A549 (cell line): ENCODE measurements at regions not wholly inside any gene's neighbourhood (a gene's known extent, or its start where the extent isn't known, plus 50 kb on each side); places are given as distances from the start of the nearest gene placed in this dataset.

Source experiments
- ATAC-seq, 2 experiments: fragments of 200-7000 bp in 1 of 2; fragments of >200 bp in 1 of 2; cut with Nextera tagmentation in 1 of 2; cut with Tn5 transposase in 1 of 2; 3 replicates each; pipeline versions ENCODE4 v1.8.0 to v1.9.1; 2018 to 2020; ENCODE audit warnings: mild to moderate bottlenecking in 1 of 2, moderate library complexity in 1 of 2
- CTCF ChIA-PET: fragments of 300-600 bp; sonication (Branson Sonifier 250); formaldehyde crosslinking; extraction: SDS; loops from one replicate; lab custom pipeline; 2021; ENCODE audit warnings: antibody characterized with exemption, inconsistent platforms; lab: Yijun Ruan, JAX
- POLR2A ChIA-PET: fragments of 350-600 bp; formaldehyde crosslinking; extraction: SDS; loops from one replicate; lab custom pipeline; 2021; ENCODE audit warnings: antibody characterized with exemption, inconsistent platforms; lab: Yijun Ruan, JAX
- DNase-seq, 2 experiments: peaks; one replicate each; pipeline versions ENCODE4 v3.0.0 to v3.0.0-alpha.2; 2011 to 2016; ENCODE audit warnings: low read depth in 1 of 2, low spot score in 1 of 2
- FAIRE-seq: peaks from 2 replicates; lab custom pipeline; 2011; peaks lifted over from hg19 to GRCh38; lab: Jason Lieb, UNC
- H3K27ac ChIP-seq, 2 experiments: fragments of >200 bp; sonication (Bioruptor Twin); formaldehyde crosslinking; 3 replicates each; pipeline ENCODE4 v1.5.1; 2016 to 2017
- H3K4me1 ChIP-seq: fragments of >200 bp; sonication (Bioruptor Twin); formaldehyde crosslinking; 3 replicates; pipeline ENCODE4 v1.6.1; 2016
- H3K4me2 ChIP-seq: fragments of >200 bp; sonication (Bioruptor Twin); formaldehyde crosslinking; 3 replicates; pipeline ENCODE4 v1.6.1; 2016
- H3K4me3 ChIP-seq: fragments of >200 bp; sonication (Bioruptor Twin); formaldehyde crosslinking; 3 replicates; pipeline ENCODE4 v1.5.1; 2016
- H3K9me3 ChIP-seq: fragments of >200 bp; sonication (Bioruptor Twin); formaldehyde crosslinking; 3 replicates; pipeline ENCODE4 v1.6.1; 2016
- ATOH8 ChIP-seq: fragments of 250-450 bp; sonication (Bioruptor Pico); IDR thresholded peaks from 2 replicates; pipeline ENCODE4 v1.5.0; 2020; ENCODE audit warnings: low read depth, mild to moderate bottlenecking, moderate library complexity
- BCL3 ChIP-seq: fragments of >200 bp; sonication (Bioruptor Twin); formaldehyde crosslinking; IDR thresholded peaks from 3 replicates; pipeline ENCODE4 v1.6.1; 2016
- BHLHE40 ChIP-seq: IDR thresholded peaks from 2 replicates; pipeline ENCODE4 v1.6.1; 2012; ENCODE audit warnings: low read depth, low read length, inconsistent platforms
- EP300 ChIP-seq, 2 experiments: fragments of >200 bp; sonication (Bioruptor Twin); formaldehyde crosslinking; IDR thresholded peaks; 2 replicates in 1 of 2; 3 replicates in 1 of 2; pipeline ENCODE4 v1.6.1; 2016 to 2017
- FOSB ChIP-seq: fragments of 250-450 bp; sonication (Bioruptor Pico); IDR thresholded peaks from 2 replicates; pipeline ENCODE4 v1.5.0; 2020; ENCODE audit warnings: mild to moderate bottlenecking, moderate library complexity
- FOSL2 ChIP-seq, 2 experiments: fragments of 450-650 bp in 1 of 2; fragments of >200 bp in 1 of 2; sonication (Bioruptor Twin) in 1 of 2; formaldehyde crosslinking; IDR thresholded peaks; 2 replicates each; pipeline versions ENCODE4 v1.5.0 to v1.6.1; 2016 to 2020; ENCODE audit warnings: mild to moderate bottlenecking in 1 of 2, moderate library complexity in 1 of 2
- GATA3 ChIP-seq: IDR thresholded peaks from 2 replicates; pipeline ENCODE4 v1.6.1; 2012; ENCODE audit warnings: borderline replicate concordance
- HOXB5 ChIP-seq: fragments of 250-450 bp; sonication (Bioruptor Pico); IDR thresholded peaks from 2 replicates; pipeline ENCODE4 v1.5.0; 2020; ENCODE audit warnings: mild to moderate bottlenecking, moderate library complexity
- KDM1A ChIP-seq: fragments of 200-600 bp; sonication (generic); IDR thresholded peaks from 2 replicates; pipeline ENCODE4 v1.6.1; 2016; ENCODE audit warnings: low read depth, mild to moderate bottlenecking
- MAFK ChIP-seq: fragments of 450-650 bp; IDR thresholded peaks from 2 replicates; pipeline ENCODE4 v1.6.1; 2014; ENCODE audit not compliant: partially characterized antibody
- PHF8 ChIP-seq: fragments of 200-600 bp; sonication (generic); IDR thresholded peaks from 2 replicates; pipeline ENCODE4 v1.6.1; 2016; ENCODE audit warnings: low read depth, mild to moderate bottlenecking, antibody characterized with exemption, moderate library complexity, borderline replicate concordance
- POLR2A ChIP-seq: IDR thresholded peaks from 2 replicates; pipeline ENCODE4 v1.6.1; 2012; ENCODE audit warnings: mild to moderate bottlenecking, low read length
- POLR2AphosphoS2 ChIP-seq: conservative IDR thresholded peaks from 2 replicates; pipeline ENCODE4 v1.6.1; 2012; ENCODE audit warnings: low read length, improper control_type of control experiment, inconsistent platforms
- RAD21 ChIP-seq, 2 experiments: fragments of >200 bp in 1 of 2; sonication (Bioruptor Twin) in 1 of 2; formaldehyde crosslinking in 1 of 2; IDR thresholded peaks in 1 of 2; conservative IDR thresholded peaks in 1 of 2; 2 replicates in 1 of 2; 3 replicates in 1 of 2; pipeline ENCODE4 v1.6.1; 2012 to 2018; ENCODE audit warnings: inconsistent platforms in 1 of 2
- RARB ChIP-seq: fragments of 250-450 bp; sonication (Bioruptor Pico); IDR thresholded peaks from 2 replicates; pipeline ENCODE4 v1.8.0; 2021; ENCODE audit warnings: mild to moderate bottlenecking, moderate library complexity
- RCOR1 ChIP-seq: fragments of 150-350 bp; IDR thresholded peaks from 2 replicates; pipeline ENCODE4 v1.6.1; 2014; ENCODE audit warnings: antibody characterized with exemption, low read length, low read depth
- ZC3H11A ChIP-seq: fragments of 450-650 bp; IDR thresholded peaks from 2 replicates; pipeline ENCODE4 v1.6.1; 2014; ENCODE audit warnings: antibody characterized with exemption, mild to moderate bottlenecking
- ZSCAN20 ChIP-seq: fragments of 250-450 bp; sonication (Bioruptor Pico); IDR thresholded peaks from 2 replicates; pipeline ENCODE4 v1.8.0; 2022; ENCODE audit warnings: mild to moderate bottlenecking, moderate library complexity
- WGBS: methylation state at CpG from one replicate; pipeline ENCODE4 v1.1.6; 2017; ENCODE audit errors: missing lambda C conversion rate; 5-methylcytosine and 5-hydroxymethylcytosine counted together
- TF ChIP-seq, protein P1 (sequence below): fragments of 250-450 bp; sonication (Bioruptor Pico); IDR thresholded peaks from 2 replicates; pipeline ENCODE4 v1.5.0; 2021; ENCODE audit warnings: mild to moderate bottlenecking, moderate library complexity, borderline replicate concordance
- TF ChIP-seq, protein P2 (sequence below): fragments of >200 bp; sonication (Bioruptor Twin); formaldehyde crosslinking; IDR thresholded peaks from 3 replicates; pipeline ENCODE4 v1.5.1; 2016
- TF ChIP-seq, protein P3 (sequence below): IDR thresholded peaks from 2 replicates; pipeline ENCODE4 v1.6.1; 2012; ENCODE audit warnings: low read depth, borderline replicate concordance

DNA sequence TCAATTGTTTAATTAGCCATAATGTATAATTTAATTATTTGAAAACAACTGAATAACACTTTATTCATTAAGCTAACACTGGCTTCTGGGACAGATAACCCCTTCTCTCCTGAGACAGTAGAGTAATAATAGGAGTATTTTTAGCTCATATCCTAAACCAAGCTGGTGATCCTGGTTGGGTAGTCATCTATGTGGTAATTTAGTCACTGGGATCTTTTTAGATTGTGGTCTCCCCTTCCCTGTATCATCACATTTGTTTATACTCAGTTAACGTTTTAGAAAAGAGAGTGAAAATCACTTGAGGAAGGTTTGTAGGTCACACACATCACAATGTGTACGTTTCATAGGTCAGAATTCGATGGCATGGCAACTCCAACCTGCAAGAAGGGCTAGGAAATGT, 1356.6 kb upstream of the ADGRL2 start (continued):
- no peak for TF ChIP-seq GATA3

GRCh38 chr1:80441664-80442063, 1359.1 kb upstream of the ADGRL2 start:
- DNase-seq: peak; percentile 0 to 10
- no peak for TF ChIP-seq KDM1A
- TF ChIP-seq FOSL2 (IDR thresholded peaks at IDR 0.05): no peak
- no peak for TF ChIP-seq FOSL2 (CRISPR knock-in tag; IDR thresholded peaks at IDR 0.05)
- TF ChIP-seq, protein P1, sequence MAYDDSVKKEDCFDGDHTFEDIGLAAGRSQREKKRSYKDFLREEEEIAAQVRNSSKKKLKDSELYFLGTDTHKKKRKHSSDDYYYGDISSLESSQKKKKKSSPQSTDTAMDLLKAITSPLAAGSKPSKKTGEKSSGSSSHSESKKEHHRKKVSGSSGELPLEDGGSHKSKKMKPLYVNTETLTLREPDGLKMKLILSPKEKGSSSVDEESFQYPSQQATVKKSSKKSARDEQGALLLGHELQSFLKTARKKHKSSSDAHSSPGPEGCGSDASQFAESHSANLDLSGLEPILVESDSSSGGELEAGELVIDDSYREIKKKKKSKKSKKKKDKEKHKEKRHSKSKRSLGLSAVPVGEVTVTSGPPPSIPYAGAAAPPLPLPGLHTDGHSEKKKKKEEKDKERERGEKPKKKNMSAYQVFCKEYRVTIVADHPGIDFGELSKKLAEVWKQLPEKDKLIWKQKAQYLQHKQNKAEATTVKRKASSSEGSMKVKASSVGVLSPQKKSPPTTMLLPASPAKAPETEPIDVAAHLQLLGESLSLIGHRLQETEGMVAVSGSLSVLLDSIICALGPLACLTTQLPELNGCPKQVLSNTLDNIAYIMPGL (CRISPR knock-in tag): no peak
- TF ChIP-seq BCL3: no peak
- no peak for TF ChIP-seq HOXB5 (CRISPR knock-in tag)
- no peak for TF ChIP-seq PHF8
- TF ChIP-seq ZSCAN20 (CRISPR knock-in tag): no peak
- TF ChIP-seq ATOH8 (CRISPR knock-in tag): no peak
- no peak for TF ChIP-seq EP300 (IDR thresholded peaks at IDR 0.05)
- TF ChIP-seq, protein P2, sequence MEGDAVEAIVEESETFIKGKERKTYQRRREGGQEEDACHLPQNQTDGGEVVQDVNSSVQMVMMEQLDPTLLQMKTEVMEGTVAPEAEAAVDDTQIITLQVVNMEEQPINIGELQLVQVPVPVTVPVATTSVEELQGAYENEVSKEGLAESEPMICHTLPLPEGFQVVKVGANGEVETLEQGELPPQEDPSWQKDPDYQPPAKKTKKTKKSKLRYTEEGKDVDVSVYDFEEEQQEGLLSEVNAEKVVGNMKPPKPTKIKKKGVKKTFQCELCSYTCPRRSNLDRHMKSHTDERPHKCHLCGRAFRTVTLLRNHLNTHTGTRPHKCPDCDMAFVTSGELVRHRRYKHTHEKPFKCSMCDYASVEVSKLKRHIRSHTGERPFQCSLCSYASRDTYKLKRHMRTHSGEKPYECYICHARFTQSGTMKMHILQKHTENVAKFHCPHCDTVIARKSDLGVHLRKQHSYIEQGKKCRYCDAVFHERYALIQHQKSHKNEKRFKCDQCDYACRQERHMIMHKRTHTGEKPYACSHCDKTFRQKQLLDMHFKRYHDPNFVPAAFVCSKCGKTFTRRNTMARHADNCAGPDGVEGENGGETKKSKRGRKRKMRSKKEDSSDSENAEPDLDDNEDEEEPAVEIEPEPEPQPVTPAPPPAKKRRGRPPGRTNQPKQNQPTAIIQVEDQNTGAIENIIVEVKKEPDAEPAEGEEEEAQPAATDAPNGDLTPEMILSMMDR: no peak
- no peak for TF ChIP-seq RCOR1
- TF ChIP-seq, protein P3, sequence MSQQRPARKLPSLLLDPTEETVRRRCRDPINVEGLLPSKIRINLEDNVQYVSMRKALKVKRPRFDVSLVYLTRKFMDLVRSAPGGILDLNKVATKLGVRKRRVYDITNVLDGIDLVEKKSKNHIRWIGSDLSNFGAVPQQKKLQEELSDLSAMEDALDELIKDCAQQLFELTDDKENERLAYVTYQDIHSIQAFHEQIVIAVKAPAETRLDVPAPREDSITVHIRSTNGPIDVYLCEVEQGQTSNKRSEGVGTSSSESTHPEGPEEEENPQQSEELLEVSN: no peak
- no peak for TF ChIP-seq RAD21 (conservative IDR thresholded peaks at IDR 0.05 in 1 of 2, IDR thresholded peaks at IDR 0.05 in 1 of 2)
- no peak for TF ChIP-seq RARB (CRISPR knock-in tag)
- TF ChIP-seq FOSB: no peak
- TF ChIP-seq ZC3H11A: no peak
- TF ChIP-seq BHLHE40: no peak
- no peak for TF ChIP-seq POLR2A
- TF ChIP-seq POLR2AphosphoS2: no peak
- TF ChIP-seq MAFK: no peak
- ChIA-PET CTCF (no interaction called here), POLR2A (no interaction called here)
- Histone ChIP-seq H3K27ac (no peak overlapping the region), H3K4me1 (no peaks in the 10 kb centered on the region), H3K4me3 (no peak overlapping the region), H3K4me2 (no peak overlapping the region), H3K9me3 (no peaks in the 10 kb centered on the region)
- no peak for FAIRE-seq
- ATAC-seq: peak in 1 of 2 experiments; percentile 28; a peak in 1 of 6 replicates
- WGBS: 60% methylated on average over 7 of the region's 7 CpGs
